Fibroblast of lung (primary cell): ENCODE measurements at regions not wholly inside any gene's neighbourhood (a gene's known extent, or its start where the extent isn't known, plus 50 kb on each side); places are given as distances from the start of the nearest gene placed in this dataset.

Experiments used
- DNase-seq, 2 donors: peaks; one replicate each; pipeline versions ENCODE4 v3.0.0 to v3.0.0-alpha.2; 2010; ENCODE audit warnings: low read depth in 2 of 2
- H2AFZ ChIP-seq: 2 replicates; pipeline ENCODE4 v1.5.1; 2012; ENCODE audit warnings: low read length, control low read depth, inconsistent platforms
- H3K27ac ChIP-seq: 2 replicates; pipeline ENCODE4 v1.5.1; 2011; ENCODE audit warnings: low read length, control low read depth; ENCODE audit not compliant: insufficient read depth
- H3K27me3 ChIP-seq: 2 replicates; pipeline ENCODE4 v1.5.1; 2011; ENCODE audit warnings: mild to moderate bottlenecking, low read length; ENCODE audit not compliant: control insufficient read depth, insufficient read depth
- H3K36me3 ChIP-seq: 2 replicates; pipeline ENCODE4 v1.5.1; 2011; ENCODE audit warnings: low read length; ENCODE audit not compliant: control insufficient read depth, insufficient read depth
- H3K4me1 ChIP-seq: 2 replicates; pipeline ENCODE4 v1.5.1; 2011; ENCODE audit warnings: low read length; ENCODE audit not compliant: control insufficient read depth, insufficient read depth; ENCODE audit errors: extremely low read depth
- H3K4me2 ChIP-seq: 2 replicates; pipeline ENCODE4 v1.5.1; 2011; ENCODE audit warnings: low read length, control low read depth; ENCODE audit not compliant: insufficient read depth; ENCODE audit errors: extremely low read depth
- H3K4me3 ChIP-seq, 4 experiments: fragments of 200-600 bp in 1 of 4; sonication (generic) in 1 of 4; replicated peaks in 1 of 4; 2 replicates each; pipeline ENCODE4 v1.5.1; 2011 to 2016; ENCODE audit warnings: low read length in 4 of 4, low read depth in 3 of 4, mild to moderate bottlenecking in 3 of 4, control low read depth in 2 of 4, inconsistent platforms in 1 of 4, mixed read lengths in 1 of 4; ENCODE audit not compliant: insufficient read depth in 1 of 4; ENCODE audit errors: control extremely low read depth in 1 of 4
- H3K79me2 ChIP-seq: 2 replicates; pipeline ENCODE4 v1.5.1; 2012; ENCODE audit warnings: mild to moderate bottlenecking, low read length, inconsistent platforms; ENCODE audit not compliant: control insufficient read depth, insufficient read depth
- H3K9ac ChIP-seq: 2 replicates; pipeline ENCODE4 v1.5.1; 2011; ENCODE audit warnings: mild to moderate bottlenecking, low read length, control low read depth; ENCODE audit not compliant: insufficient read depth
- H3K9me3 ChIP-seq: 2 replicates; pipeline ENCODE4 v1.5.1; 2012; ENCODE audit warnings: low read depth, low read length; ENCODE audit not compliant: control insufficient read depth, insufficient read depth
- H4K20me1 ChIP-seq: 2 replicates; pipeline ENCODE4 v1.5.1; 2011; ENCODE audit warnings: low read length; ENCODE audit not compliant: control insufficient read depth, insufficient read depth; ENCODE audit errors: extremely low read depth
- EZH2 ChIP-seq: IDR thresholded peaks from 2 replicates; pipeline ENCODE4 v1.5.1; 2012; ENCODE audit warnings: low read length, control low read depth, mild to moderate bottlenecking; ENCODE audit errors: missing control alignments
- TF ChIP-seq, protein P1 (sequence below), 2 donors: IDR thresholded peaks in 1 of 2; conservative IDR thresholded peaks in 1 of 2; 1 replicate in 1 of 2; 2 replicates in 1 of 2; pipeline ENCODE4 v1.5.1; 2011 to 2012; ENCODE audit warnings: low read length in 2 of 2, control low read depth in 1 of 2, inconsistent platforms in 1 of 2, low read depth in 1 of 2, mild to moderate bottlenecking in 1 of 2

DNA sequence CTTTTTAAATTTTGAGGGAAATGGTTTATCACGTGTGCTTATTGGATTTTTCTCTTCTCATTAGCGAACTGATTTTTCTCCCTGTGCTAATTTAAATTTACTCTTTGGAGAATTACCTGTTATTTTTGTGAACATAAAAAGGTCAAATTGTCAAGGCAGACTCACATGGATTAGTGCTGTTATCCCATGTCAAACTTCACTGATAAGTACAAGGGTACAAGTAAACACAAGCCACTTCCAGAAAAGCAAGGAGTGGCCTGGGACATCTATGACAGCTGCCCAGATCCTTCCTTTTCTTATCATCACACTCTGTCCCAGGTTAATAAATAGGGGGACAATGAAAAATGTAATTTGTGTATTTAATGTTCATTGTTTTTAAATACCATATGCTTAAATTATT is 901.2 kb downstream of the LTN1 start:
- H3K36me3 ChIP-seq, result no peaks in the 10 kb centered on the region
- no peaks in the 10 kb centered on the region for H3K9me3 ChIP-seq
- no peak overlapping the region for H3K9ac ChIP-seq
- H2AFZ ChIP-seq, result no peak overlapping the region
- H3K27me3 ChIP-seq, result no peaks in the 10 kb centered on the region
- no peaks in the 10 kb centered on the region for H3K79me2 ChIP-seq
- H3K27ac ChIP-seq, result no peak overlapping the region
- no peaks in the 10 kb centered on the region for H4K20me1 ChIP-seq
- H3K4me1 ChIP-seq, result no peaks in the 10 kb centered on the region
- TF ChIP-seq EZH2, result no peak
- TF ChIP-seq, protein P1, sequence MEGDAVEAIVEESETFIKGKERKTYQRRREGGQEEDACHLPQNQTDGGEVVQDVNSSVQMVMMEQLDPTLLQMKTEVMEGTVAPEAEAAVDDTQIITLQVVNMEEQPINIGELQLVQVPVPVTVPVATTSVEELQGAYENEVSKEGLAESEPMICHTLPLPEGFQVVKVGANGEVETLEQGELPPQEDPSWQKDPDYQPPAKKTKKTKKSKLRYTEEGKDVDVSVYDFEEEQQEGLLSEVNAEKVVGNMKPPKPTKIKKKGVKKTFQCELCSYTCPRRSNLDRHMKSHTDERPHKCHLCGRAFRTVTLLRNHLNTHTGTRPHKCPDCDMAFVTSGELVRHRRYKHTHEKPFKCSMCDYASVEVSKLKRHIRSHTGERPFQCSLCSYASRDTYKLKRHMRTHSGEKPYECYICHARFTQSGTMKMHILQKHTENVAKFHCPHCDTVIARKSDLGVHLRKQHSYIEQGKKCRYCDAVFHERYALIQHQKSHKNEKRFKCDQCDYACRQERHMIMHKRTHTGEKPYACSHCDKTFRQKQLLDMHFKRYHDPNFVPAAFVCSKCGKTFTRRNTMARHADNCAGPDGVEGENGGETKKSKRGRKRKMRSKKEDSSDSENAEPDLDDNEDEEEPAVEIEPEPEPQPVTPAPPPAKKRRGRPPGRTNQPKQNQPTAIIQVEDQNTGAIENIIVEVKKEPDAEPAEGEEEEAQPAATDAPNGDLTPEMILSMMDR (conservative IDR thresholded peaks at IDR 0.05 in 1 of 2, IDR thresholded peaks at IDR 0.05 in 1 of 2; ENCODE audit: low read depth in 1 of 2, low read length in 2 of 2), result no peak
- no peak overlapping the region for H3K4me2 ChIP-seq
- no peak overlapping the region for H3K4me3 ChIP-seq
- no peak for DNase-seq

DNA sequence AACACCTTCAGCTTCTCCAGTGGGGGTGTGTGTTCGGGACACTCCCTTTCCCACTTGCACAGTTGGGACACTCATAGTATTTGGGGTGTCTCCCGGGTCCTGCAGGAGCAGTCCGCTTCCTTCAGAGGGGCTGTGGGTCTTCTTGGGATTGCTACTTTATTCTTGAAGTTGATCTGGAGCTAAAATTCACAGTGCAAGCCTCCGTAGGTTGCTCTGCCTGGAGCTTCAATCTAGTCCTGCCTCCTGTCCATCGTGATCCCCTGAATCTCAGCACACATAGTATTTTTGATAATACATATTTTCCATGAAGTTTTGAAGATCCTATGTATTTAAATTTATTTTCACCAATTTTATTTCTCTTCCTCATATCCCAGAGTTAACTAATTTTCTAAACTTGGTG is 902.1 kb downstream of the LTN1 start:
- Histone ChIP-seq H4K20me1 (no peaks in the 10 kb centered on the region), H3K4me2 (no peak overlapping the region), H3K27me3 (no peaks in the 10 kb centered on the region), H3K4me3 (no peak overlapping the region), H3K79me2 (no peaks in the 10 kb centered on the region), H3K9ac (no peak overlapping the region), H3K9me3 (no peaks in the 10 kb centered on the region), H3K4me1 (no peaks in the 10 kb centered on the region), H3K36me3 (no peaks in the 10 kb centered on the region), H2AFZ (no peak overlapping the region), H3K27ac (no peak overlapping the region)
- TF ChIP-seq EZH2, result no peak
- TF ChIP-seq, protein P1 (conservative IDR thresholded peaks at IDR 0.05 in 1 of 2, IDR thresholded peaks at IDR 0.05 in 1 of 2; ENCODE audit: low read depth in 1 of 2, low read length in 2 of 2), result no peak
- no peak for DNase-seq

DNA sequence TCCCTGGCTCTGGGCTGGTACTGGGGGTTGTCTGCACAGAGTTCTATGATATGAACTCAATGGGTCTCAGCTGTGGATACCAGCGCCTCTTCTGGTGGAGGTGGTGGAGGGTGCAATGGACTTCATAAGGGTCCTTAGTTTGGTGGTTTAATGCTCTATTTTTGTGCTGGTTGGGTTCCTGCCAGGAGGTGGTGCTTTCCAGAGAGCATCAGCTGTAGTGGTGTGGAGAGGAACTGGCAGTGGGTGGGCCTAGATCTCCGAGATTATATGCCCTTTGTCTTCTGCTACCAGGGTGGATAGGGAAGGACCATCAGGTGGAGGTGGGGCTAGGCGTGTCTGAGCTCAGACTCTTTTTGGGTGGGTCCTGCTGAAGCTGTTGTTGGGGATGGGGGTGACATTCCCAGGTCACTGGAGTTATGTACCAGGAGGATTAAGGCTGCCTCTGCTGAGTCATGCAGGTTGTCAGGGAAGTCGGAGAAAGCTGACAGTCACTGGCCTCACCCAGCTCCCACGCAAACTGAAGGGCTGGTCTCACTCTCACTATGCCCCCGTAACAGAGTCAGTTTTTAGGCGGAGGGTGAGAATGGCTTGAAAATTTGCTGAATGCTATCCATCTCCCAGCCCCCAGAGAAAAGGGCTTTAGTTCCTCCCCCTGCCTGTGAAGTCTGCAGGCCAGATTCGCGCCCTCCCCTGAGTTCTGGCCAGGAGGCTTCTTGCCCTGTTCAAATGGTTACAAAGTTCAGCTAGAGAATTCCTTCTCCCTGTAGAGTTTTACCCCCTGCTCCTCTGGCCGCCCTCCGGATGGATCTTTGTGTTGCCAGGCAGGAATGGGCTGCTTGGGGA is 902.9 kb downstream of the LTN1 start:
- no peaks in the 10 kb centered on the region for H3K79me2 ChIP-seq
- no peak for TF ChIP-seq EZH2
- TF ChIP-seq, protein P1 (conservative IDR thresholded peaks at IDR 0.05 in 1 of 2, IDR thresholded peaks at IDR 0.05 in 1 of 2; ENCODE audit: low read depth in 1 of 2, low read length in 2 of 2), result no peak

More for the DNA sequence above, 902.9 kb downstream of the LTN1 start:
- no peak overlapping the region for H3K4me3 ChIP-seq
- H3K4me2 ChIP-seq, result no peak overlapping the region
- no peak overlapping the region for H3K9ac ChIP-seq
- H3K36me3 ChIP-seq, result no peaks in the 10 kb centered on the region
- H3K27ac ChIP-seq, result no peak overlapping the region
- no peak overlapping the region for H2AFZ ChIP-seq
- H3K27me3 ChIP-seq, result no peaks in the 10 kb centered on the region
- DNase-seq, result no peak
- no peaks in the 10 kb centered on the region for H3K9me3 ChIP-seq
- H4K20me1 ChIP-seq, result no peaks in the 10 kb centered on the region
- H3K4me1 ChIP-seq, result no peaks in the 10 kb centered on the region
